GM12874 (cell line): ENCODE measurements at regions not wholly inside any gene's neighbourhood (a gene's known extent, or its start where the extent isn't known, plus 50 kb on each side); places are given as distances from the start of the nearest gene placed in this dataset.

Experiments
- CTCF ChIP-seq: IDR thresholded peaks from 2 replicates; pipeline ENCODE4 v1.5.1; 2011; ENCODE audit warnings: low read depth, mild to moderate bottlenecking, control low read depth, low read length, moderate library complexity; ENCODE audit not compliant: insufficient read depth

GRCh38 chr9:17907779-17908508 lies 329.1 kb downstream of the SH3GL2 start:
- no peak for TF ChIP-seq CTCF

DNA sequence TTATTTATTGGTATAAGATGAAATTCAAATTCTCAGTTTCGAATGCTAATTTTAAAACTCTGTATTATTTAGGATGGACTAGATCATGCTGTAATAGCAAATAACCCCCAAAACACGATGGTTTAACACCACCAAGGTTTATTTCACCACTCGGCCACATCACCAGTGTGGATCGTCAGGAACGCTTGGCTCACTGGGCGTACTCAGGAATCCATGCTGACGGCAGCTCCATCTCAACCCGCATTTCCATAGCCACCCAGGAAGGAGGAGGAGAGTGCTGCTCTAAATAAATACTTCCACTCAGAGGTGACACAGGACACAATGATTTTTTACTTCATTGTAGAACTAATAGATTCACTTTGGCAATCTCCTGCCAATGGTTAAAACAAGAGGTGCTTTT lies 347.4 kb downstream of the SH3GL2 start:
- TF ChIP-seq CTCF, result no peak

DNA sequence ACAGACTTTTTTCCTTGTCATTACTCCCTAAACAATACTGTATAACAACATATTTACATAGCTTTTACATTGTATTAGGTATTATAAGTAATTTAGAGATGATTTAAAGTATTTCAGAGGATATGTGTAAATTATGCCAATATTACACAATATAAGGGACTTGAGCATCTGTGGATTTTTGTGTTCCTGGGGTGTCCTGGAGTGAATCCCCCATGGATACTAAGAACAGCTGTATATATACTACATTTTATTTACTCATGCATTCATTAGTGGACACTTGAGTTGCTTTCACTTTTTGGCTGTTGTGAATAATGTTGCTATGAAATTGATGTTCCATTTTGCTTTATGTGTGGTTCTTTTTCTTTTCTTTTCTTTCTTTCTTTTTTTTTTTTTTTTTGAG lies 348.8 kb downstream of the SH3GL2 start:
- TF ChIP-seq CTCF, result no peak

DNA sequence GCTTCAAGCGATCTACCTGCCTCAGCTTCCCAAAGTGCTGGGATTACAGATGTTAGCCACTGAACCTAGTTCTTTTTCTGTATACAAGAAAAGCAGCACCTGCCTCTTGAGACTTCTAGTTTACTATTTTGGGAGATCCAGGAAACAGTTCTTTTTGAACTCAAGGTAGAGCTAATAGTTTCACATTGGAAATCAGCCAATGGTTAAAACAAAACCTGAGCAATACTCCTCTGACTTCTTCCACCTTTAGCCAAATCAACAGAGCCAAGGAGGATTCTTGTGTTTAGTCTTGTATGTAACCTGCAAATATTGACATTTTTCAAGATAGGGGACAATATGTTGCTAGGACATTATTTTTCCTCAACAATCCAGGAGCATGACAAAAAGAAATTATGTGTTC lies 349.4 kb downstream of the SH3GL2 start:
- TF ChIP-seq CTCF, result no peak

GRCh38 chr9:17928768-17929167 lies 349.9 kb downstream of the SH3GL2 start:
- no peak for TF ChIP-seq CTCF

GRCh38 chr9:17929506-17929905 lies 350.6 kb downstream of the SH3GL2 start:
- TF ChIP-seq CTCF, result no peak

- TF ChIP-seq CTCF, result no peak
Observed at GRCh38 chr9:17930071-17930470, 351.2 kb downstream of the SH3GL2 start.
